ENCODE measurements at regions not wholly inside any gene's neighbourhood (a gene's known extent, or its start where the extent isn't known, plus 50 kb on each side); places are given as distances from the start of the nearest gene placed in this dataset.

DNA sequence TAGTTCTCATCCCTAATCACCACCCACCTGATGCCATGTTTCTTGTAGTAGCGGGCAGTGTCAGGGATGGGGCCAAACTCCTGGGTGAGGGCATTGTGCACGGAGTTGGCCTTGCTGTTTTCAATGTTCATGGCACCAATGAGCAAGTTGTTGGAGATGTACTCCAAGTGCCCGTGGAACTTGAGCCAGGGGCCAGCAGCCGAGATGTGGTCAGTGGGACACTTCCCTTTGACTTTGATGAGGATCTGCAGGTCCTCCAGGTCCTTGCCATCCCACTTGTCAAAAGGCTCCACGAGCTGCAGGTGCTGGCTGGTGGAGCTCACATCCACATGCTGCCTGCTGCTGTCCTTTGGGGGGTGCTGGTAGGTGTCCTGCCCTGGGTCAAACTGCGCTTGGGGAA lies 162.2 kb upstream of the SV2C start:
- no peak for TF ChIP-seq TAF1 (IDR thresholded peaks at IDR 0.05; ENCODE audit: low read depth, low read length)
- TF ChIP-seq POLR2A (IDR thresholded peaks at IDR 0.05; ENCODE audit: low read depth, low read length) = no peak
- TF ChIP-seq POLR2AphosphoS5 (IDR thresholded peaks at IDR 0.05; ENCODE audit: low read depth, low read length) = no peak
- no peak for TF ChIP-seq PAX5 (IDR thresholded peaks at IDR 0.05; ENCODE audit: insufficient read depth, low read length, severe bottlenecking)
- TF ChIP-seq SPI1 (IDR thresholded peaks at IDR 0.05; ENCODE audit: low read depth, low read length) = no peak
- TF ChIP-seq POU2F2 (IDR thresholded peaks at IDR 0.05; ENCODE audit: low read depth, low read length) = no peak
- no peak for FAIRE-seq
- DNase-seq (ENCODE audit: insufficient read length, low spot score) = no peak

GRCh38 chr5:75916144-75916543 lies 167.0 kb upstream of the SV2C start:
- FAIRE-seq (no peak), DNase-seq (ENCODE audit: insufficient read length, low spot score) (no peak)
- TF ChIP-seq POLR2AphosphoS5 (IDR thresholded peaks at IDR 0.05; ENCODE audit: low read depth, low read length) = no peak
- TF ChIP-seq SPI1 (IDR thresholded peaks at IDR 0.05; ENCODE audit: low read depth, low read length) = no peak
- TF ChIP-seq POLR2A (IDR thresholded peaks at IDR 0.05; ENCODE audit: low read depth, low read length) = no peak
- TF ChIP-seq TAF1 (IDR thresholded peaks at IDR 0.05; ENCODE audit: low read depth, low read length) = no peak

DNA sequence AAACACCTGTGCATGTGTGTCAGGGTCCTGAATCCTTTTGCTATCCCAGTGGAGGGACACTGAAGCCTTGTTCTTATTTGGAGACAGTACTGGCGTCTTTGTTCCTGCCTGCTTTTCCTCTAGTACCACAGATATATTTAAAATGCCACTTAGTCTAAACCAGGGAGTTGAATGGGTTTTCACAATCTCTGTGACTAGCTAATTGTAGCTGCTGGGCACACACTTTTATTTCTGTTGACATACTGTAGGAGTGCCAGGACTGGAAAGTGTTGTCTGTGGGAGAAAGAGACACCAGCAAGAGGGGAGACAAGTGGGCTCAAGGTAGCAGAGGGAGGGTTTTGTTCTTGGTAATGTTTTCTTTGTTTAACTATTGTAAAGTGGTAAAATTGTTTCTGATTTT lies 174.0 kb upstream of the SV2C start:
- FAIRE-seq (no peak), DNase-seq (ENCODE audit: insufficient read length, low spot score) (no peak)
- no peak for TF ChIP-seq POLR2A (IDR thresholded peaks at IDR 0.05; ENCODE audit: low read depth, low read length)

DNA sequence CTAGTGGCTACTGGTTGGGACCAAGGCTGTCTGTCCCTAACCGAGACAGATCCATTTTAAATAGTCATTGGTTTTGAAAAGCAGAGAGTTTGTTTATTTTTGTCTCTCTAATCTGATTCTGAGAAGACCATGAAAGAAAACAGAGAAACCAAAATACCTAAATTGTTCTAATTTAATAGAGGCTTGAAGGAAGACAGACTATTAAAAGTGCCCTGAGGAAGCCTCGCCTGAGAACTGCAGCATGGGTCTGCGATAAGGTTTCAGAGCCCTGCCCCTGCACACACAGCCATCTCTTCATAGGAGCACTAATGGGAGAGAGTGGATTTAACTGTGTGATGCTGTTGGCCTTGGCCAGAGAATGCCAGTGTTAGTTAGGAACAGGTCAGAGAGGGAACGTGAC lies 175.5 kb upstream of the SV2C start:
- no peak for TF ChIP-seq POLR2A (IDR thresholded peaks at IDR 0.05; ENCODE audit: low read depth, low read length)
- no peak for TF ChIP-seq PAX5 (IDR thresholded peaks at IDR 0.05; ENCODE audit: insufficient read depth, low read length, severe bottlenecking)
- no peak for TF ChIP-seq POU2F2 (IDR thresholded peaks at IDR 0.05; ENCODE audit: low read depth, low read length)
- TF ChIP-seq SPI1 (IDR thresholded peaks at IDR 0.05; ENCODE audit: low read depth, low read length) = no peak
- no peak for TF ChIP-seq TAF1 (IDR thresholded peaks at IDR 0.05; ENCODE audit: low read depth, low read length)
- no peak for TF ChIP-seq POLR2AphosphoS5 (IDR thresholded peaks at IDR 0.05; ENCODE audit: low read depth, low read length)
- DNase-seq (ENCODE audit: insufficient read length, low spot score) (no peak), FAIRE-seq (no peak)

GRCh38 chr5:75894482-75894881 lies 177.2 kb upstream of the POC5 start:
- DNase-seq (ENCODE audit: insufficient read length, low spot score) = no peak
- no peak for FAIRE-seq
- TF ChIP-seq TAF1 (IDR thresholded peaks at IDR 0.05; ENCODE audit: low read depth, low read length) (no peak), POLR2A (IDR thresholded peaks at IDR 0.05; ENCODE audit: low read depth, low read length) (no peak)

DNA sequence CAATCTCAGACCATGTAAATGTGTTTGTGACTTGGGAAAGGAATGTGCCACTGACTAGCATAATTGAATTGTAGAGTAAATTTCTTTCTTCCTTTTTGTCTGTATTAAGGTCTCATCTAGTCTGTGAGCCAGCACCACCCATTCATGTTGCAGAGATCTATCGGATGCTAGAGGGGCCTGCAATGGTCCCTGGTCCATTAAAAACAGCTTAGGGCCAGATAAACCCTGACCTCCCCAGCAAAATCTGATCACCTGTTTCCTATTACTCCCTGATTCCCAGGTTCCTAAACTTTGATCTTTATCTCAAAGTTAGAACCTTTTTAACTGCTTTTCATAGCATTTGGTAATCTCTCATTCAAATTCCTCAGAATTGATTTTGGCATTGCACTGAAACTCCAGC lies 174.5 kb upstream of the POC5 start:
- no peak for FAIRE-seq
- DNase-seq (ENCODE audit: insufficient read length, low spot score) = no peak
- TF ChIP-seq POU2F2 (IDR thresholded peaks at IDR 0.05; ENCODE audit: low read depth, low read length) = no peak
- no peak for TF ChIP-seq POLR2AphosphoS5 (IDR thresholded peaks at IDR 0.05; ENCODE audit: low read depth, low read length)
- TF ChIP-seq TAF1 (IDR thresholded peaks at IDR 0.05; ENCODE audit: low read depth, low read length) = no peak
- no peak for TF ChIP-seq PAX5 (IDR thresholded peaks at IDR 0.05; ENCODE audit: insufficient read depth, low read length, severe bottlenecking)
- TF ChIP-seq SPI1 (IDR thresholded peaks at IDR 0.05; ENCODE audit: low read depth, low read length) = no peak
- no peak for TF ChIP-seq POLR2A (IDR thresholded peaks at IDR 0.05; ENCODE audit: low read depth, low read length)

DNA sequence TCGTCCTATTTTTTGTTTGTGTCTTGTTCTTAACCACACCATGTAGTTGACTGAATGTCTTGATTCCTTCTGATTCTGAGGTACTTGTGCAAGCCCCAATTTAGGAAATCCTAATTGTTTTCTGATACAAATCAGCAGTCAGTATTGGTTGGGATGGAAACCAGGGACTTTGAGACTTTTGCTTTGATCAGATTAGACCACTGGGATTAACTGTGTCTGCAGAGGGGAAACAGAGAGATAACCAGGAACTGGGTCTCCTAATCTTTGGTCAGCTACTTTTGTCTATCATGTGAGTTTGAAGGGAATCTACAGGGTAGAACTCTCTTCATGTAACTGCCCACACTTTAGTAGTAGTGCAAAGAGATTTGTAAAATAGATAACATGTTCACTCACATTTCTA lies 173.8 kb upstream of the POC5 start:
- FAIRE-seq (peak; percentile 26), DNase-seq (ENCODE audit: insufficient read length, low spot score) (no peak)
- TF ChIP-seq TAF1 (IDR thresholded peaks at IDR 0.05; ENCODE audit: low read depth, low read length) = no peak
- no peak for TF ChIP-seq POLR2A (IDR thresholded peaks at IDR 0.05; ENCODE audit: low read depth, low read length)
- TF ChIP-seq SPI1 (IDR thresholded peaks at IDR 0.05; ENCODE audit: low read depth, low read length) = no peak
- TF ChIP-seq POU2F2 (IDR thresholded peaks at IDR 0.05; ENCODE audit: low read depth, low read length) = no peak
- no peak for TF ChIP-seq PAX5 (IDR thresholded peaks at IDR 0.05; ENCODE audit: insufficient read depth, low read length, severe bottlenecking)
- TF ChIP-seq POLR2AphosphoS5 (IDR thresholded peaks at IDR 0.05; ENCODE audit: low read depth, low read length) = no peak

GRCh38 chr5:75890546-75890945 lies 173.3 kb upstream of the POC5 start:
- DNase-seq (ENCODE audit: insufficient read length, low spot score) (no peak), FAIRE-seq (no peak)
- TF ChIP-seq POU2F2 (IDR thresholded peaks at IDR 0.05; ENCODE audit: low read depth, low read length) (no peak), POLR2AphosphoS5 (IDR thresholded peaks at IDR 0.05; ENCODE audit: low read depth, low read length) (no peak), PAX5 (IDR thresholded peaks at IDR 0.05; ENCODE audit: insufficient read depth, low read length, severe bottlenecking) (no peak), POLR2A (IDR thresholded peaks at IDR 0.05; ENCODE audit: low read depth, low read length) (no peak), TAF1 (IDR thresholded peaks at IDR 0.05; ENCODE audit: low read depth, low read length) (no peak), SPI1 (IDR thresholded peaks at IDR 0.05; ENCODE audit: low read depth, low read length) (no peak)

DNA sequence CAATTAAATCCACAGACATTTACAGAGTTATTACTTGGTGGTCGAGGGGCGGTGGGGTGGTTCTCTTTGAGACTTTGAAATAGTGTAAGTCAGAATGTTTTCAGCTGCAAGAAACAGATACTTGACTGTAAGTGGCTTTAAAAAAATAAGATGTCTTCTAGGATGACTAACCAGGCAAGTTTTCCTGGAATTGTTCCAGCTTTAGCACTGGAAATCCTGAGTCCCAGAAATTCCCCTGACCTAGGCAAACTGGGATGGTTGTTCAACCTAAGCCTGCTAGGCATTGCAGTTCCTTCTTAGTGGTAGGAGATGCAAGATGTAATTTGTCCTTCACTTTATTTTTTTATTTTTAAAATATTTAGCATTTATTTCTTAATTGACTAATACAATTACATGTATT lies 169.5 kb upstream of the POC5 start:
- DNase-seq (ENCODE audit: insufficient read length, low spot score) = no peak
- no peak for FAIRE-seq
- TF ChIP-seq POLR2A (IDR thresholded peaks at IDR 0.05; ENCODE audit: low read depth, low read length) (no peak), POLR2AphosphoS5 (IDR thresholded peaks at IDR 0.05; ENCODE audit: low read depth, low read length) (no peak), SPI1 (IDR thresholded peaks at IDR 0.05; ENCODE audit: low read depth, low read length) (no peak), TAF1 (IDR thresholded peaks at IDR 0.05; ENCODE audit: low read depth, low read length) (no peak), PAX5 (IDR thresholded peaks at IDR 0.05; ENCODE audit: insufficient read depth, low read length, severe bottlenecking) (no peak), POU2F2 (IDR thresholded peaks at IDR 0.05; ENCODE audit: low read depth, low read length) (no peak)

DNA sequence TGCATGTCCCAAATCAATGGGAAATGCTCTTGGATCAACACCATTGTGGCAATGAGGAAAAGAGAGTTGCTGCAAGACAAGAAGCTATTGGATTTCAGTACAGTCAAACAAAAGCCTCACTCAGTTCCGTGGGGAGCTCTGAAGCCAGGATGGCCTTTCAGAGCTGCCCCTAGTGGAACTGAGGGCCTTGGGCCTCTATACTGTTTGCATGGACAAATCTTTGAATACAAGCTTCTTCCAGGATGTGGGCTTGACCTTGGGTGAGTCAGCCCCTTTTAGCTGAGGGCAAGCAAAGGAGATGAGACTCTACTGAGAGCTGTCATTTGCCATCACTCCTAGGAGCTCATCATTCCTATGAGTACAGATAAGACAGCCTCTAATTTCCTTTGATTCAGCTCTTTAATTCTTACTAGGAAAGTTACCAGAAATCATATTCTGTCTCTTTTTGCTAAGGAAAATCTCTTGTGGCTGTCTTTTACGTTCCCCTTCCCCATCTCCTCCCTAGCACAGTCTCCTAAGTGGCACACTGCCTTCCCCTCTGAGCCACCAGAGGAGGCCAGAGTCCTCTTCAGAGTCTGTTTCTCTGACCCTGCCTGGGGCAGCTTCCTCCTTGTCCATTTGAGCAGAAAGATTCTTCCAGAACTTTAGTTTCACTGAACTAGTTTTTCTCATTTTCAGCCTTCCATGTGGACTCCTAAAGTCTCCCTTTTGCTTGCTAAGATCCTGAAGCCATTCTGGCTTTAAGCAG lies 168.8 kb upstream of the POC5 start:
- TF ChIP-seq SPI1 (IDR thresholded peaks at IDR 0.05; ENCODE audit: low read depth, low read length) (no peak), PAX5 (IDR thresholded peaks at IDR 0.05; ENCODE audit: insufficient read depth, low read length, severe bottlenecking) (no peak), TAF1 (IDR thresholded peaks at IDR 0.05; ENCODE audit: low read depth, low read length) (no peak), POLR2AphosphoS5 (IDR thresholded peaks at IDR 0.05; ENCODE audit: low read depth, low read length) (no peak), POLR2A (IDR thresholded peaks at IDR 0.05; ENCODE audit: low read depth, low read length) (no peak), POU2F2 (IDR thresholded peaks at IDR 0.05; ENCODE audit: low read depth, low read length) (no peak)
- FAIRE-seq (no peak), DNase-seq (ENCODE audit: insufficient read length, low spot score) (no peak)

Measured in GM12891 (cell line).